ENCODE measurements at regions not wholly inside any gene's neighbourhood (a gene's known extent, or its start where the extent isn't known, plus 50 kb on each side); places are given as distances from the start of the nearest gene placed in this dataset.
"Not testable (repeated sequence)": the region's sequence is repeated elsewhere in the genome, so short reads cannot be mapped to it uniquely, and the experiment has no call there.

DNA sequence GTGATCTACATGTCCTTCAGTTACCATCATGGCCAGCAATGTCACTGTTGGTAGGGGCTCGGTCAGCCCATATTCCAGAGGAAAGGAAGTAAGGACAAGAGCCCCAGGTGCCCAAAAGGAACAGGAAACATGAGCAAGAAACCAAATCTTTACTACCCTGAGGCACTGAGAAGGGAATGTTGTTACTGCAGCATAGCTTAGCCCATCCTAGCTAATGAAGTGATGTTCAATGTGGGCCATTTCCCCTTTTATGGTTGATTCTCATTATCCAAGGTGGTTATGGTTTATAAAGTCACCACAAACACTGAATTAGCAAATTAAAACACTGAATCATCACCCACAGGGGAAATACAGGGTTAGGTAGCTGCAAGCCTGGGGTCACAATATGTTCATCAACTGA, 88.4 kb upstream of the C10orf90 start:
- ATAC-seq (no peak), DNase-seq (no peak)
- H3K4me3 Mint-ChIP-seq, result no peak overlapping the region
- H3K36me3 Mint-ChIP-seq (ENCODE audit: insufficient read depth), result no peaks in the 10 kb centered on the region
- H3K9me3 Mint-ChIP-seq, result no peaks in the 10 kb centered on the region
- H3K4me1 Mint-ChIP-seq (ENCODE audit: low read depth), result no peaks in the 10 kb centered on the region
- H3K27me3 Mint-ChIP-seq (ENCODE audit: low read depth), result peaks cover 1% of the 10 kb centered on the region

DNA sequence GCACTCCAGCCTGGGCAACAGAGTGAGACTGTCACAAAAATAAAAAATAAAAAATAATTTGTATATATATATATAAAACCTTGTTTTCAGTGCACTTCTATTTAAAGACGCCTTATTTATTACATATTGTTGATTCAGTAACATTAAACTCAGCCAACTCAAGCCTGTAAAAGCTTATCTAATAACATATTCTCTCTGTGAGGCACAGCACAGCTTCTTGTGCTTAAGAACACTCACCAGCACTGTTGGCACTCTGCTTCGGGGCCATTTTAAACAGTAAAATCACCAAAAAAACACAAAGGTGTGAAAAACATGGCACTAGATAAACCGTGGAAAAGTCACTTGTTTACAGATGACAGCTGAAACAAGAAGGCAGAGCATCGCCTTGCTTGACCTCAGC, 89.0 kb upstream of the C10orf90 start:
- Mint-ChIP-seq H3K9me3 (no peaks in the 10 kb centered on the region), H3K4me3 (no peak overlapping the region), H3K4me1 (ENCODE audit: low read depth) (no peaks in the 10 kb centered on the region), H3K27me3 (ENCODE audit: low read depth) (peaks cover 1% of the 10 kb centered on the region), H3K36me3 (ENCODE audit: insufficient read depth) (no peaks in the 10 kb centered on the region)
- DNase-seq, result no peak
- no peak for ATAC-seq

DNA sequence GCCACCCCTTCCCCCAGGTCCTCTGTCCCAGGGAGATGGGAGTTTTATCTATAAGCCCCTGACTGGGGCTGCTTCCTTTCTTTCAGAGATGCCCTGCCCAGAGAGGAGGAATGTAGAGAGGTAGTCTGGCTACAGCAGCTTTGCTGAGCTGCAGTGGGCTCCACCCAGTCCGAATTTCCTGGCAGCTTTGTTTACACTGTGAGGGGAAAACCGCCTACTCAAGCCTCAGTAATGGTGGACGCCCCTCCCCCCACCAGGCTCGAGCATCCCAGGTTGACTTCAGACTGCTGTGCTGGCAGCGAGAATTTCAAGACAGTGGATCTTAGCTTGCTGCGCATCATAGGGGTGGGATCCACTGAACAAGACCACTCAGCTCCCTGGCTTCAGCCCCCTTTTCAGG, 96.2 kb upstream of the C10orf90 start:
- not testable (repeated sequence) for H3K36me3 Mint-ChIP-seq (ENCODE audit: insufficient read depth); H3K4me1 Mint-ChIP-seq (ENCODE audit: low read depth); H3K9me3 Mint-ChIP-seq; H3K27me3 Mint-ChIP-seq (ENCODE audit: low read depth); DNase-seq; ATAC-seq; H3K4me3 Mint-ChIP-seq

DNA sequence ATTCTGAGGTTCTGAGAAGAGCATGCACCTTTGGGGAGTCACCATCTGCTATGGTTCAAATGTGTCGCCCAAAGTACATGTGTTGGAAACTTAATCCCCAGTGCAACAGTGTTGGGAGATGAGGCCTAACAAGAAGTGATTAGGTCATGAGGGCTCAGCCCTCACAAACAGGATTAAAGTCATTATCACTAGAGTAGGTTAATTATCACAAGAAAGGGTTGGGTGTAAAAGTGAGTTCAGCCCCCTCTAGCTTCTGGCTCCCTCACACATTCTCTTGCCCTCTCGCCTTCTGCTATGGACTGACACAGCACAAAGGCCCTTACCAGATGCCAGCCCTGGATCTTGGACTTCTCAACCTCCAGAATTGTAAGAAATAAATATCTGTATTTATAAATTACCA, 100.3 kb upstream of the C10orf90 start:
- Mint-ChIP-seq H3K36me3 (ENCODE audit: insufficient read depth) (no peaks in the 10 kb centered on the region), H3K4me1 (ENCODE audit: low read depth) (no peaks in the 10 kb centered on the region), H3K4me3 (no peak overlapping the region), H3K9me3 (no peaks in the 10 kb centered on the region), H3K27me3 (ENCODE audit: low read depth) (no peaks in the 10 kb centered on the region)
- DNase-seq (no peak), ATAC-seq (no peak)

DNA sequence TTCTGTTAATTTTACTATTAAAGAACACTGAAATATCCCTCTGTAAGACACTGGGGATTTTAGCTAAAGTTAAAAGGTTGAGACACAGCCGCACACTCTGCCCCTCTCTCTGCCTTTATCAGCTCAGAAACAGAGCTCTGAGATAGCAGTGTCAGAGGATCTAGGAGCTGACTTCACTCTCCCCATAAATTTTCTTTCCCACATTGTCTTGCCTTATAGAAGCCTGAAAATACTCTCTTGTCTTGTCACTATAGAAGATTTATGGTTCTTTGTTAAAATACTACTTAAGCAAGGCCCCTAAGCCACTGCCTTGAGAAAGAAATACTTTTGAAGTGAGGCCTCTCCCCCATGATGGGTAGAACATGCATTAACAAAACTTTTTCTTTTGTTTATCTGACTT, 105.7 kb upstream of the C10orf90 start:
- Mint-ChIP-seq H3K4me3 (no peak overlapping the region), H3K36me3 (ENCODE audit: insufficient read depth) (no peaks in the 10 kb centered on the region), H3K9me3 (no peaks in the 10 kb centered on the region), H3K4me1 (ENCODE audit: low read depth) (no peaks in the 10 kb centered on the region), H3K27me3 (ENCODE audit: low read depth) (no peaks in the 10 kb centered on the region)
- ATAC-seq (no peak), DNase-seq (no peak)

DNA sequence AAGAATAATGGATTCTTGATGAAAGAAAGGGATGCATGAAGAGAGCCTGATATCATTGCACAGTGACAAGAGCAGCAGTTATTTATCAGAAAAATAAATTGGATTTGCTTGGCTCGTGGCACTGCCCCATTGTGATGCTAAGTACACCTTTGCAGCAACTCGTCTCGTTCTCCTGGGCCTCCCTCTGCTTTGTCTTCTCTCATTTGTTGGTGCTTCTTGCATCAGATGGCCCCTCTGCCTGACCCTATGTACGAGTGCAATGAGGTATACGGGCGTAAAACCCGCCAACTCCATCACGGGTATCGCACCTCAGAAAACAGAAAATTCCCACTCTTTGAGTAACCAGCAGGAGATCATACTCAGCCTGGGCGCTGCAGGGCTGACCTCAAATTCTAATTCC, 107.2 kb upstream of the C10orf90 start:
- no peak for ATAC-seq
- H3K4me3 Mint-ChIP-seq, result no peak overlapping the region

DNA sequence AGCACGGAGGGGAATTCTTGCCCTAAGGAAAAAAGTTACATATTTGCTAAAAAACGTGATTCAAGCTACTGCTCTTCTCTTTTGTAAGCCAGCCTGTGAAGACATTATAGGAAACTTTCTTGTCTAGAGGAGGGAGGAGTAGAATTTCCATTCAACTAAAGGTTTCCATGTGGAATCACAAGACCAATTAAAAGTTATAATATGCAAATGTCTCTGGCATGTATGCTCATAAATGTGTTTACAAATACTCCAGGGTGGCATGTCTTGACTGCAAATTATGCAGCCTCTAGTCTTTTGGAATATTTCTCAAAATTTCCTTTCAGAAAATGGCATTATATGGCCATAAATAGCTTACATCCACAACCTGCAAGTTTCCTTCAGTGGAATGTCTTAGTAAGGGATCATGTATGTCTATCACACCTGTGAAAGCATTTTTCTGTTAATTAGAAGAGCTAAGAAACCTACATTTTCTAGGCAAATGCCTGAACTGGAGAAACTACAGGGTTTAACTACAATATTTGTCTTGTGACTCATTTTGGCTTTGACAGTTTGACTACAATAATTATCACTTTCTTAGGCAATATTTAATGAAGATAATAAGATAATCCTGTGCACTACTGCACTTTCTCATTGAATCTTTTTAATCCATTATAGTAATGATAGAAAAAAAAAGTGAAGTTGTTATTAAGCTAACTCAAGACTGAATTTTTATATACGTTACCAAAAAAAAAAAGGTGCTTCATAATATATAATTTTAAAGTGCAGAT, 111.1 kb upstream of the C10orf90 start:
- Mint-ChIP-seq H3K36me3 (ENCODE audit: insufficient read depth) (no peaks in the 10 kb centered on the region), H3K9me3 (no peaks in the 10 kb centered on the region), H3K4me3 (no peak overlapping the region), H3K27me3 (ENCODE audit: low read depth) (no peaks in the 10 kb centered on the region), H3K4me1 (ENCODE audit: low read depth) (no peaks in the 10 kb centered on the region)
- DNase-seq, result no peak
- no peak for ATAC-seq

More for the DNA sequence above, 107.2 kb upstream of the C10orf90 start:
- H3K36me3 Mint-ChIP-seq (ENCODE audit: insufficient read depth), result no peaks in the 10 kb centered on the region
- no peaks in the 10 kb centered on the region for H3K4me1 Mint-ChIP-seq (ENCODE audit: low read depth)
- DNase-seq, result no peak
- no peaks in the 10 kb centered on the region for H3K27me3 Mint-ChIP-seq (ENCODE audit: low read depth)
- H3K9me3 Mint-ChIP-seq, result no peaks in the 10 kb centered on the region

DNA sequence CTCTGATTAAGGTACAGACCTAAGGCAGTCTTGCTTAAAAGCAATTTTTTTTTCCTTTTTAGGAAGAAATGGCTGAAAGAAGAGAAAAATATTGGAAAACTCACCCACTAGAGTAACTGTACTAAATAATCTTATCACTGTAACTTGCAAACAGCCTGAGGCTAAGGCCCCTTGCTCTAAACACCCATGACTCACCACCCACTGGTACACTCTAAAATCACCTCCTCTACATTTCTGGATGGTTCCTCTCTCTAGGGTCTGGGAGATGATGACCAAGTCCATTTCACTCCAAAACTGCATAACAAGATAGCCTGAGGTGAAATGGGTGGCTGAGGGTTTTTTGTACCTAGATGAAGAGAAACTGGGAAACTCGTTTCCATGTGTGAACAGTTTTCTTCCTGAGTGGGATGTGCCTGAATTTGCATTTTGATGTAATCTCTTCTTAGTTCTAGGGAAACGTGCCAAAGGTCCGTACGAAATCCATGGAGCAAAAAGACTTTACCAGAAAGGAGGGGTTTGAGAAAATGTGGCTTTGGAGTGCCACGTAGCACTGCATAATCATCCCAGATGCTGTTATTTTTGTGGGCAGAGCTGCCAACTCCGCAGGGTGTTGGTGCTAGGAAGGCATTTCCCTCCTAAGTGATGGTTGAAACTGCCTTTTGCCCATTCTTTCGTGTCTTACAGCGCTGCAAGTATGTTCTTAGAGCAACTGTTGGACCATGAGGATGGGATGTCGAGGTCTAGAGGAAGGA, 113.5 kb upstream of the C10orf90 start:
- DNase-seq (no peak), ATAC-seq (no peak)
- Mint-ChIP-seq H3K36me3 (ENCODE audit: insufficient read depth) (no peaks in the 10 kb centered on the region), H3K4me1 (ENCODE audit: low read depth) (no peaks in the 10 kb centered on the region), H3K4me3 (no peak overlapping the region), H3K27me3 (ENCODE audit: low read depth) (no peaks in the 10 kb centered on the region), H3K9me3 (no peaks in the 10 kb centered on the region)

DNA sequence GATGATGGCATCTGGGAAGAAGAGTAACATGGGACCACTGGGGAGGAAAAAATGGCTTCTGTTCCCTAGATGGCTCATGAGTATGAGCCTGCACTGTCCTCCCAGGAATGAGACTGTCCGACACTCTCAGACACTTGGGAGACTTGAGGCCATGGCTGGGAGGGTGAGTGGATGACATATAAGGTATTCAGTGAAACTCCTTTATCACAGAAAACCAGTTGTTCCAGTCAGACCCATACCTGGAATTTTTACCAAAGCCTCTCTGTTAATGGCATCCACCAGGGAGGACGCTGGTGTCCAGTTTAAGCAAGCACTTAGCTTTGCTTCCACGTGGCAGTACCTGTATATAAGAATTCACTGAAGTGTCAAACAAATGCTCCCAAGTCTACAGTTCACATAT, 116.7 kb upstream of the C10orf90 start:
- DNase-seq (no peak), ATAC-seq (no peak)
- H3K9me3 Mint-ChIP-seq, result peaks cover 5% of the 10 kb centered on the region
- H3K4me3 Mint-ChIP-seq, result no peak overlapping the region
- no peaks in the 10 kb centered on the region for H3K36me3 Mint-ChIP-seq (ENCODE audit: insufficient read depth)
- no peaks in the 10 kb centered on the region for H3K27me3 Mint-ChIP-seq (ENCODE audit: low read depth)
- H3K4me1 Mint-ChIP-seq (ENCODE audit: low read depth), result no peaks in the 10 kb centered on the region

DNA sequence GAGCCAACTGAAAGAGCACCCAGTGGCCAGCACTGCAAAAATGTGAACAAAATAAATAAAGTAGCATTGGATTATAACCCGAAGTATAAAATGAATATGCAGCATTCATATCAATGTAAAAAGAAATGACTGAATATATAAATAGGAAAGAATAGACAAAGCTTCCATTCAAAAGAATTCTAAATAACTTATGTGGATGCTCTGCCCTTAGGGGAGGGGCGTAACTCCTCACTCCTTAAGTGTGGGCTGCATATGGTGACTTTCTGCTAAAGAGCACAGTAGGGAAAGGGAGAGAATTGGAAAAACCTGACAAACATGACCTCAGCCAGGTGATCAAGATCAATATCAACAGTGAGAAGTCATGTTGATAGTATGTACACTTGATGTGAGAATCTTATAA, 109.9 kb upstream of the DOCK1 start:
- H3K4me1 Mint-ChIP-seq (ENCODE audit: low read depth), result no peaks in the 10 kb centered on the region
- no peak overlapping the region for H3K4me3 Mint-ChIP-seq
- DNase-seq, result no peak
- peaks cover 30% of the 10 kb centered on the region for H3K9me3 Mint-ChIP-seq
- no peak for ATAC-seq
- no peaks in the 10 kb centered on the region for H3K27me3 Mint-ChIP-seq (ENCODE audit: low read depth)
- no peaks in the 10 kb centered on the region for H3K36me3 Mint-ChIP-seq (ENCODE audit: insufficient read depth)

DNA sequence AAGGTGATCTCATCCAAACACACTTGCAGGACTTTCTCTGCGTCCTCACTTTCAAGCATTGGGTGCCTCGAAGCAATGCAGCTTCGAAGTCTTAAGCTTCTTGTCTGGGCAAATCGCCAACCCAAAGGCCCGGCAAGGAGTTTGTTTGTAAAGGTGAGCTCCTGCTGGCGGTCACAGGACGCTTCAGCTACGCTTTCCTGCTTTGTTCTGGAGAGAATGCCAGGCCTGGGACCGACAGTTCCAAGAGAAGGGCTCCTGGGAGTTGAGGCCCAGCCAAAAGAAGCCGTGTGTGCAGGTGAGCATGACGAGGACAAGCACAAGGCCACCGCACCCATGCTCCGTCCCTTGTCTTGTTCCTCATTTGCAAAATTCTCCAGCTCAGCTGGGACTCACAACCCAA, 106.6 kb upstream of the DOCK1 start:
- DNase-seq, result no peak
- no peak overlapping the region for H3K4me3 Mint-ChIP-seq

DNA sequence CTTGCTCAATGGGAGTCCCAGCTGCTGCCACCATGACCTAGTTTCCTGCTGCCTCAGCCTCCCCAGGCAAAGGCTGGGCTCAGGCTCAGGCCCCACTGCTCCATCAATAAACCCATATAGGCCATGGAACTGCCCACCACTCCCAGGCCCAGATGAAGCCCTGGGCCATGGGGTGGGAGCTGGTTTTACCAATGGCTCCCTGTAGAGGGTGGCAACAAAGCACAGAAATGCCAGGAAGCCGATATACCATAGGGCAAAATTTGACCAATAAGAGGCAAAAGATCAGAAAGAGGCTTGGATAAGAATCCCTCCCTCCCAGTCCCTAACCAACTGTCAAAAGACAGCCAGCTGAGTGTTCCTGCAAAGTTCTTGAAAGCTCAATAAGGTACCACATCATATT, 101.8 kb upstream of the DOCK1 start:
- Mint-ChIP-seq H3K36me3 (ENCODE audit: insufficient read depth) (no peaks in the 10 kb centered on the region), H3K4me3 (no peak overlapping the region), H3K4me1 (ENCODE audit: low read depth) (no peaks in the 10 kb centered on the region), H3K9me3 (no peaks in the 10 kb centered on the region), H3K27me3 (ENCODE audit: low read depth) (no peaks in the 10 kb centered on the region)
- ATAC-seq (no peak), DNase-seq (no peak)

More for the DNA sequence above, 106.6 kb upstream of the DOCK1 start:
- H3K36me3 Mint-ChIP-seq (ENCODE audit: insufficient read depth), result no peaks in the 10 kb centered on the region
- H3K27me3 Mint-ChIP-seq (ENCODE audit: low read depth), result no peaks in the 10 kb centered on the region
- no peak for ATAC-seq
- no peaks in the 10 kb centered on the region for H3K4me1 Mint-ChIP-seq (ENCODE audit: low read depth)
- H3K9me3 Mint-ChIP-seq, result peaks cover 15% of the 10 kb centered on the region

DNA sequence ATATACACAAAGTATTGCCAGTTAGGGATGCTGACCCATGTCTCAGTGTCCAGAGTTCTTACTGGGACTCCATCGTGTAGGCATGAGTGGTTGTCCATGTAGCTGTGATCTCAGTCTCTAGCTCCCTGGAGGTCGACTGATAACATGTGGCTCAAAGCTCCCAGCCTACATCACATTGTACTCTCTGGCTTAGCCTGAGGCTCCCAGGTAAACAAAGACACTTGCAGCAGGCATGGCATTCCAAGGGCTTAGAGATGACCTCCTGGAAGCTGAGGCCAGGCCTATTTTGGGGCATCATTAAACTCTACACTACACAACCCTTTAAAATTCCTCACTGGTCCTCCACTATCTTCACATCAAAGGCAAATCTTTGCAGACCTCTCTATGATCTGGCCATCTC, 100.8 kb upstream of the DOCK1 start:
- no peak overlapping the region for H3K4me3 Mint-ChIP-seq
- H3K4me1 Mint-ChIP-seq (ENCODE audit: low read depth), result no peaks in the 10 kb centered on the region
- no peak for ATAC-seq
- DNase-seq, result no peak
- H3K9me3 Mint-ChIP-seq, result no peaks in the 10 kb centered on the region
- H3K36me3 Mint-ChIP-seq (ENCODE audit: insufficient read depth), result no peaks in the 10 kb centered on the region
- H3K27me3 Mint-ChIP-seq (ENCODE audit: low read depth), result no peaks in the 10 kb centered on the region

DNA sequence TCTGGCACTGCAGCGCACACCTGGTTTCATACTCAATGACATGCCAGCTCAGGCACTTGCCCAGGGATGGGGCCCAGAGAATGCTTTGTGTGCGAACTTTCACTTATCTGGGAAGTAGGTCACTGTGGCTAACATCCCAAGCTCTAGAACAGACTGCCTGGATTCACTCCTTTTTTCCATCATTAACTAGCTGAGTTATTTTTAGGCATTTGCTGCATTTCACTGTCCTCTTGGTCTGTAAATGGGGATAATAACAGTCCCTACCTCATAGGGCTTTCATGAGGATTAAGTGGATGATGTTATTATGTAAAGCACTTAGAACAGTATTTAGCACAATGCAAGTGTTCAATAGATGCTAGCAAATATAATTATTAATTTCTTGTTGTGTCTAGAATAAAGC, 98.7 kb upstream of the DOCK1 start:
- H3K27me3 Mint-ChIP-seq (ENCODE audit: low read depth), result no peaks in the 10 kb centered on the region
- H3K4me1 Mint-ChIP-seq (ENCODE audit: low read depth), result no peaks in the 10 kb centered on the region
- no peak overlapping the region for H3K4me3 Mint-ChIP-seq
- H3K36me3 Mint-ChIP-seq (ENCODE audit: insufficient read depth), result no peaks in the 10 kb centered on the region
- H3K9me3 Mint-ChIP-seq, result peaks cover 12% of the 10 kb centered on the region
- DNase-seq (no peak), ATAC-seq (no peak)

DNA sequence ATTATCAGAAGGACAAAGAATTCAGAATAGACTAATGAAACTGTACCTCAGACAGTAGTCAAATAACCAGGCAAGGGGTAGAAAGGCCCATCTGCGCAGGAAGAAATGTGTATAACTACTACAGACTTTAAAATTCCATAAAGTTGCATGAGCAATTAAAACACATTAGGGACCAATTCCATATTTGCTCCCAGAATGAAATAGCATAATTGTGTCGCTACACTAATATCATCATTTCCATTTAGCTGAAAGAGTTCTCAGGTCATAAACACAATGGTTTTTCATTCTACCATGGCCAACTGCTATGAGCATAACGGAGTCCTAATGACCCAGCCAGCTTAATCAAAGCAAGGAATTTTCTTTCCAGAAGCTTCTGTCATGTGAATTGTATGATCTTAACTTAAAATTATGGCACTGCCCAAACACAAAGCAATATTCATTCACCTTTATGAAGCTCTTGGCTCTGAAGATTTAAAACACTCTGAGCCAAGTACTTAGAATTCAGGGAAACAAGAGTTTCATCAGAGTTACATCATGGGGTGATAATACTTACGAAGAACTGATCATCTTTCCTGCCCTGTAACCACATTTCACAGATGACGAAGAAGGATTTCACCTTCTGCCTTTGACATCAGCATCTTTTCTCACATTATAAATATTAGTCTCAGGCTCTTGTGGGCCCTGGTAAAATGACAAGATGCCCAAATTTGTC, 98.1 kb upstream of the DOCK1 start:
- Mint-ChIP-seq H3K9me3 (peaks cover 12% of the 10 kb centered on the region), H3K36me3 (ENCODE audit: insufficient read depth) (no peaks in the 10 kb centered on the region), H3K27me3 (ENCODE audit: low read depth) (no peaks in the 10 kb centered on the region), H3K4me3 (no peak overlapping the region), H3K4me1 (ENCODE audit: low read depth) (no peaks in the 10 kb centered on the region)
- DNase-seq, result no peak
- ATAC-seq, result no peak
